PFSK-1 (cell line): ENCODE measurements at regions not wholly inside any gene's neighbourhood (a gene's known extent, or its start where the extent isn't known, plus 50 kb on each side); places are given as distances from the start of the nearest gene placed in this dataset.

Source experiments
- FOXP2 ChIP-seq: optimal IDR thresholded peaks from 2 replicates; pipeline ENCODE3; 2011; ENCODE audit warnings: borderline replicate concordance, control low read depth, inconsistent platforms; ENCODE audit not compliant: insufficient read depth; ENCODE audit errors: extremely low read length, extremely low read depth
- POLR2AphosphoS5 ChIP-seq: IDR thresholded peaks from 2 replicates; pipeline ENCODE4 v1.6.1; 2012; ENCODE audit warnings: low read depth, mild to moderate bottlenecking, control low read depth, low read length, moderate library complexity
- SIN3A ChIP-seq: IDR thresholded peaks from 2 replicates; pipeline ENCODE4 v1.6.1; 2012; ENCODE audit warnings: mild to moderate bottlenecking, low read length, moderate library complexity, borderline replicate concordance; ENCODE audit not compliant: insufficient read depth
- TAF1 ChIP-seq: IDR thresholded peaks from 2 replicates; pipeline ENCODE4 v1.6.1; 2012; ENCODE audit warnings: low read length, control low read depth, borderline replicate concordance; ENCODE audit not compliant: insufficient read depth
- TF ChIP-seq, protein P1 (sequence below), 2 experiments: IDR thresholded peaks; 2 replicates each; pipeline versions ENCODE4 v1.6.1 to v1.8.0; 2011 to 2012; ENCODE audit warnings: low read depth in 2 of 2, low read length in 2 of 2, control low read depth in 1 of 2, inconsistent platforms in 1 of 2, mild to moderate bottlenecking in 1 of 2, moderate library complexity in 1 of 2; ENCODE audit not compliant: insufficient read depth in 1 of 2

DNA sequence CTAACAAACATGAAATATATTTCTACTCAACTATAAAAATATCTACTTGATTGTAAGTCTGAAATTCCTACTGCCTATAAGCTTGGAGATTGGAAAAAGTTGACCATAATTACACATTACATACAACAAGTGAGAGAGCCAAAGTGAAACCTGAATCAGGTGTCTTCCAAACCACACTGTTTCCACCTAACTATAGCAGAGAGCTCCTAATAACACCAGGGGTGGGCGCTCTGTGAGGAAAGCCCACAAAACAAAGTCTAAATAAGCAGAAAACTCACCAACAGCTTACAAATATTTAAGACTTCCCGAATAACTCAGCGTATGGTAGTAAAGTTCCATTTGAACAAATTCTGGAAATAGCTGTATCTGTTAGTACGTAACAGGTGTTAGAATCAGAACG is 119.9 kb downstream of the GPR37 start:
- TF ChIP-seq FOXP2 (no peak), SIN3A (no peak), POLR2AphosphoS5 (no peak), TAF1 (no peak)
- TF ChIP-seq, protein P1, sequence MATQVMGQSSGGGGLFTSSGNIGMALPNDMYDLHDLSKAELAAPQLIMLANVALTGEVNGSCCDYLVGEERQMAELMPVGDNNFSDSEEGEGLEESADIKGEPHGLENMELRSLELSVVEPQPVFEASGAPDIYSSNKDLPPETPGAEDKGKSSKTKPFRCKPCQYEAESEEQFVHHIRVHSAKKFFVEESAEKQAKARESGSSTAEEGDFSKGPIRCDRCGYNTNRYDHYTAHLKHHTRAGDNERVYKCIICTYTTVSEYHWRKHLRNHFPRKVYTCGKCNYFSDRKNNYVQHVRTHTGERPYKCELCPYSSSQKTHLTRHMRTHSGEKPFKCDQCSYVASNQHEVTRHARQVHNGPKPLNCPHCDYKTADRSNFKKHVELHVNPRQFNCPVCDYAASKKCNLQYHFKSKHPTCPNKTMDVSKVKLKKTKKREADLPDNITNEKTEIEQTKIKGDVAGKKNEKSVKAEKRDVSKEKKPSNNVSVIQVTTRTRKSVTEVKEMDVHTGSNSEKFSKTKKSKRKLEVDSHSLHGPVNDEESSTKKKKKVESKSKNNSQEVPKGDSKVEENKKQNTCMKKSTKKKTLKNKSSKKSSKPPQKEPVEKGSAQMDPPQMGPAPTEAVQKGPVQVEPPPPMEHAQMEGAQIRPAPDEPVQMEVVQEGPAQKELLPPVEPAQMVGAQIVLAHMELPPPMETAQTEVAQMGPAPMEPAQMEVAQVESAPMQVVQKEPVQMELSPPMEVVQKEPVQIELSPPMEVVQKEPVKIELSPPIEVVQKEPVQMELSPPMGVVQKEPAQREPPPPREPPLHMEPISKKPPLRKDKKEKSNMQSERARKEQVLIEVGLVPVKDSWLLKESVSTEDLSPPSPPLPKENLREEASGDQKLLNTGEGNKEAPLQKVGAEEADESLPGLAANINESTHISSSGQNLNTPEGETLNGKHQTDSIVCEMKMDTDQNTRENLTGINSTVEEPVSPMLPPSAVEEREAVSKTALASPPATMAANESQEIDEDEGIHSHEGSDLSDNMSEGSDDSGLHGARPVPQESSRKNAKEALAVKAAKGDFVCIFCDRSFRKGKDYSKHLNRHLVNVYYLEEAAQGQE (IDR thresholded peaks at IDR 0.05; ENCODE audit: insufficient read depth in 1 of 2, low read depth in 2 of 2, low read length in 2 of 2), result no peak

DNA sequence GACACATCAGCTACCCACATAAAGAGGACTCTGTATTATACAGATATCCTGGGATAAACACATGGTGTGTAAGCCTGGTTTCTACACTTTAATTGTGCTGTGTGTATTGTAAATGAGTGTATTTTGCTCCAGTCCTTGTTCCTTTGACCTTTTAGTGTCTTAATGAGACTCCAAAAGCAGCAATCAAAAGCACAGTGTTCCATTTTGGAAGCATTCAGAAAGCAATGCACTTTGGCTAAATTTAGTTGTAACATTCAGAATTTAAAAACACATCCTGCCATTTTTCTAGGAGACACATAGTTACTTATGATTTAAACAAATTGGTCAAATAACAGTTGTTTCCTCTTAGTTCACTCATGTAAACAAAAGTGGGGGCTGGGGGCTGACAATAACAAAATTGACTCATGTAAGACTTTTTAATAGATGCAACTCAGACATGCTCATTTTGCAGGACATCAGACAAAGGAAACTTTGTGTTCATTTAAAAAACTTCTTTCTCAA is 122.2 kb downstream of the GPR37 start:
- TF ChIP-seq TAF1, result no peak
- TF ChIP-seq POLR2AphosphoS5, result no peak
- TF ChIP-seq SIN3A, result no peak
- no peak for TF ChIP-seq FOXP2
- TF ChIP-seq, protein P1 (IDR thresholded peaks at IDR 0.05; ENCODE audit: insufficient read depth in 1 of 2, low read depth in 2 of 2, low read length in 2 of 2), result no peak

DNA sequence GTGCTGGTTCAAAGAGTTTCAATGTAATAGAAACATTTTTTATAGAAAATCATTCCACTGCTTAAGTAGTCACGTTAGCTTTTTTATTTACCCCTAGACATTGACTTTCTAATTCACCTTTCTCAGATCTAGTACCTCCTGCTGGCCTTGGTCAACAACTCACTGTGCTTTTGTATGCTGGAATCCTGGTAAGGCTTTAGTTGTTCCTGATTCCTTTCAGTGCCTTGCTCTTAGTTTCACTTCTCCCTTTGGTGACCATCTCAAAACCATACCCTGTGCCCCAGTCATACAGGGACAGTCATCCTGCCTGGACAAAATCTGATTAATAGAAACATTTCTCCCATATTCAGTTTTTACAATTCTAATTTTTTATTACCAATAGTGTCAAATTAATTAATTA is 130.2 kb downstream of the GPR37 start:
- TF ChIP-seq TAF1 (no peak), SIN3A (no peak), POLR2AphosphoS5 (no peak), FOXP2 (no peak)
- TF ChIP-seq, protein P1 (IDR thresholded peaks at IDR 0.05; ENCODE audit: insufficient read depth in 1 of 2, low read depth in 2 of 2, low read length in 2 of 2), result no peak

DNA sequence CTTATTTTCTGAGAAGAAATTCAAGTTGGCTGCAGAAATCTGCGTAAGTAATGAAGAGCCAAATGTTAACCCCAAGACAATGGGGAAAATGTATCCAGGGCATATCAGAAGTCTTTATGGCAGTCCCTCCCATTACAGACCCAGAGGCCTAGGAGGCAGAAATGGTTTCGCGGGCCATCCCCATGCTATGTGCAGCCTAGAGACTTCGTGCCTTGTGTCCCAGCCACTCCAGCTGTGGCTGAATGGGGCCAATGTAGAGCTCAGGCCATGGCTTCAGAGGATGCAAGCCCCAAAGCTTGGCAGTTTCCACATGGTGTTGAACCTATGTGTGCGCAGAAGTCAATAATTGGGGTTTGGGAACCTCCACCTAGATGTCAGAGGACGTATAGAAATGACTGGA is 131.9 kb downstream of the GPR37 start:
- TF ChIP-seq TAF1 (no peak), SIN3A (no peak), FOXP2 (no peak), POLR2AphosphoS5 (no peak)
- TF ChIP-seq, protein P1 (IDR thresholded peaks at IDR 0.05; ENCODE audit: insufficient read depth in 1 of 2, low read depth in 2 of 2, low read length in 2 of 2), result no peak

DNA sequence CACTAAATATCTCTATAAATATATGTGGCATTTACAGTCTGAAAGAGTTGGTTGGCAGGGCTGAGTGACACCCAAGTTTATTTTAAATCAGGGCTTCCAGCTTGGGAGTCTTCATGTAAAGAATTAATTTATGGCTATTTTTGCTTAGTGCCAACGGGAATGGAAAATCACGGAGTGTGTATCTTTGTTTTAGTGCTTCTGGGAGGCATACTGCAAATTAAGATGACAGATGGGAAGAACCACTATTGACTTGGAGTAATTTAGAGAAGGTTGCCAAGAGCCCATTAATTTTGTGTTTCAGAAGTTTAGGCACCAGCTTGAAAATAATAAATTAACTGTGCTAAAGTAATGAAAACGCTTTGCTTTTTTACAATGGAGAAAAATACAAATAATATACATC is 135.2 kb downstream of the GPR37 start:
- TF ChIP-seq SIN3A, result no peak
- no peak for TF ChIP-seq FOXP2
